MCF 10A (cell line): ENCODE measurements at regions not wholly inside any gene's neighbourhood (a gene's known extent, or its start where the extent isn't known, plus 50 kb on each side); places are given as distances from the start of the nearest gene placed in this dataset.

Experiments
- BruUV-seq: library from RNA; stranded (reverse); fragments of 400-500 nt; replicated peaks from 2 replicates; lab custom pipeline; 2021; lab: Mats Ljungman, UMichigan
- CTCF ChIA-PET: fragments of 300-600 bp; sonication (Branson Sonifier 250); formaldehyde crosslinking; extraction: SDS; loops from one replicate; lab custom pipeline; 2021; ENCODE audit warnings: antibody characterized with exemption, inconsistent platforms; lab: Yijun Ruan, JAX
- POLR2A ChIA-PET: fragments of 300-600, 350-650 bp; sonication (Branson Sonifier 250); formaldehyde crosslinking; extraction: SDS; loops from one replicate; lab custom pipeline; 2020; ENCODE audit warnings: antibody characterized with exemption, inconsistent platforms; lab: Yijun Ruan, JAX
- DNase-seq: peaks from one replicate; pipeline ENCODE4 v3.0.0-alpha.2; 2018; ENCODE audit not compliant: unreplicated experiment
- H3K27ac Mint-ChIP-seq: one replicate; pipeline ENCODE4 v1.8.0; 2022; ENCODE audit warnings: mild to moderate bottlenecking, low read depth, mixed read lengths; ENCODE audit not compliant: unreplicated experiment
- H3K27me3 Mint-ChIP-seq: one replicate; pipeline ENCODE4 v1.8.0; 2022; ENCODE audit warnings: mixed read lengths; ENCODE audit not compliant: insufficient read depth, unreplicated experiment
- H3K36me3 Mint-ChIP-seq: one replicate; pipeline ENCODE4 v1.8.0; 2022; ENCODE audit warnings: mild to moderate bottlenecking, moderate library complexity, mixed read lengths; ENCODE audit not compliant: insufficient read depth, unreplicated experiment
- H3K4me1 Mint-ChIP-seq: one replicate; pipeline ENCODE4 v1.8.0; 2022; ENCODE audit warnings: mixed read lengths; ENCODE audit not compliant: insufficient read depth, unreplicated experiment
- H3K4me3 Mint-ChIP-seq: one replicate; pipeline ENCODE4 v1.8.0; 2022; ENCODE audit warnings: mild to moderate bottlenecking, moderate library complexity, mixed read lengths; ENCODE audit not compliant: unreplicated experiment
- H3K9me3 Mint-ChIP-seq: one replicate; pipeline ENCODE4 v1.8.0; 2022; ENCODE audit warnings: mixed read lengths; ENCODE audit not compliant: unreplicated experiment
- CTCF ChIP-seq: fragments of 200-600 bp; IDR thresholded peaks from one replicate; pipeline ENCODE4 v1.8.0; 2022; ENCODE audit warnings: antibody characterized with exemption, mild to moderate bottlenecking; ENCODE audit not compliant: unreplicated experiment
- intact Hi-C: fragments of 100-400 bp; cut with micrococcal nuclease; formaldehyde crosslinking; loops from 2 replicates; pipeline ENCODE4 v1.14.1; 2022

- H3K4me3 Mint-ChIP-seq, result no peak overlapping the region
Measured at GRCh38 chr10:132478341-132479023, 59.1 kb upstream of the INPP5A start.

DNA sequence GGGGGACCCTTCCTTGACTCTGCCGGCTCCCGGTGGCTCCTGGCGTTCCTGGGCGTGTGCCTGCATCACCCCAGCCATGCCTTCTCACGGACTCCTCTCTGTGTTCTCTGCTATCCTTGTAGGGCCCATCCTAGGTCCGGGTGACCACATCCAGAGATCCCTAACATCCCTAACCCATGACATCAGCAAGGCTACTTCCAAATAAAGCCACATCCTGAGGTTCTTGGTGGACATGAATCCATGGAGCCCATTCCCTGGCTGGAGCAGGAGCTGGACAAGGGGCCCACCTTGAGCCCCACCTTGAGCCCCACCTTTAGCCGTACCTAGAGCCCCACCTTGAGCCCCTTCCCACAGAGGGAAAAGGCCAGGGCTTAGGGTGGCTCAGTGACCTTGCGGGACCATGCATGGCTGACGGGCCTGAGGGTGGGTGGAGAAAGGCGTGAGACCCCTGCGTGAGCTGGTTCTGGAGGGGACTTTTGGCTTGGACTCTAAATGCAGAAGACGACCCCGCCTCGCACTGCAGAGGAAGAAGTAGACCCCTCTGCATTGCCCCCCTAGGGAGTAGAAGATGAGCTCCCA lies 58.5 kb upstream of the INPP5A start:
- no TSS peak for BruUV-seq
- peaks cover 6% of the 10 kb centered on the region for H3K36me3 Mint-ChIP-seq
- no peak overlapping the region for H3K27ac Mint-ChIP-seq
- no peaks in the 10 kb centered on the region for H3K27me3 Mint-ChIP-seq
- intact Hi-C loops, result no loop called here
- CTCF ChIA-PET, result interaction anchor here (1.3 kb wide), 1 partner anchor 25 kb away, joined by 3 read pairs; no protein-coding TSS in a partner anchor
- no peak for TF ChIP-seq CTCF
- H3K4me1 Mint-ChIP-seq, result peaks cover 27% of the 10 kb centered on the region
- POLR2A ChIA-PET, result interaction anchor here (0.7 kb wide), 1 partner anchor 60 kb away, joined by 3 read pairs; no protein-coding TSS in a partner anchor
- no peak overlapping the region for H3K4me3 Mint-ChIP-seq
- no peak for DNase-seq
- no peaks in the 10 kb centered on the region for H3K9me3 Mint-ChIP-seq

More at GRCh38 chr10:132478341-132479023, 59.1 kb upstream of the INPP5A start:
- ChIA-PET POLR2A (no interaction called here), CTCF (no interaction called here)
- Mint-ChIP-seq H3K9me3 (no peaks in the 10 kb centered on the region), H3K27me3 (no peaks in the 10 kb centered on the region), H3K4me1 (peaks cover 27% of the 10 kb centered on the region), H3K27ac (no peak overlapping the region), H3K36me3 (peaks cover 6% of the 10 kb centered on the region)
- BruUV-seq, result no TSS peak
- DNase-seq, result no peak
- intact Hi-C loops, result no loop called here
- TF ChIP-seq CTCF, result no peak

GRCh38 chr10:132479603-132480221 lies 57.9 kb upstream of the INPP5A start:
- Mint-ChIP-seq H3K4me1 (peaks cover 27% of the 10 kb centered on the region), H3K27me3 (no peaks in the 10 kb centered on the region), H3K27ac (peak overlapping the region; percentile 99), H3K36me3 (peaks cover 6% of the 10 kb centered on the region), H3K9me3 (no peaks in the 10 kb centered on the region), H3K4me3 (no peak overlapping the region)
- no peak for DNase-seq
- TF ChIP-seq CTCF, result no peak
- intact Hi-C loops, result no loop called here
- CTCF ChIA-PET, result interaction anchor here (0.6 to 1.3 kb wide), 5 partner anchors 16 to 33 kb away, joined by 3 to 5 read pairs (median 3); no protein-coding TSS in a partner anchor
- BruUV-seq, result no TSS peak
- POLR2A ChIA-PET, result interaction anchor here (0.7 kb wide), 1 partner anchor 59 kb away, joined by 3 read pairs; no protein-coding TSS in a partner anchor

- TF ChIP-seq CTCF, result no peak
- ChIA-PET POLR2A (no interaction called here), CTCF (interaction anchor here (0.6 to 1.3 kb wide), 5 partner anchors 16 to 33 kb away, joined by 3 to 5 read pairs (median 3); no protein-coding TSS in a partner anchor)
- H3K4me1 Mint-ChIP-seq, result peaks cover 27% of the 10 kb centered on the region
- H3K36me3 Mint-ChIP-seq, result peaks cover 6% of the 10 kb centered on the region
- peak; percentile 70 for DNase-seq
- no peak overlapping the region for H3K4me3 Mint-ChIP-seq
- no TSS peak for BruUV-seq
- H3K9me3 Mint-ChIP-seq, result no peaks in the 10 kb centered on the region
- intact Hi-C loops, result no loop called here
- H3K27ac Mint-ChIP-seq, result peak overlapping the region; percentile 99
- H3K27me3 Mint-ChIP-seq, result no peaks in the 10 kb centered on the region
Measured at GRCh38 chr10:132480356-132480755, 57.2 kb upstream of the INPP5A start.
